HG02885 (cell line): ENCODE measurements at regions not wholly inside any gene's neighbourhood (a gene's known extent, or its start where the extent isn't known, plus 50 kb on each side); places are given as distances from the start of the nearest gene placed in this dataset.
"Not testable (repeated sequence)": the region's sequence is repeated elsewhere in the genome, so short reads cannot be mapped to it uniquely, and the experiment has no call there.

ENCODE experiments used
- ATAC-seq: cut with Tn5 transposase; IDR thresholded peaks from one replicate; pipeline ENCODE4 v1.9.1; 2021; ENCODE audit warnings: mild to moderate bottlenecking; ENCODE audit not compliant: unreplicated experiment, poor library complexity

- ATAC-seq = not testable (repeated sequence)
These were observed 247.7 kb upstream of the SLIT2 start for GRCh38 chr4:20003836-20004558.

- no peak for ATAC-seq
These were observed 251.8 kb upstream of the SLIT2 start for GRCh38 chr4:19999775-20000414.

GRCh38 chr4:19999276-19999675 is 252.4 kb upstream of the SLIT2 start:
- no peak for ATAC-seq

- ATAC-seq = no peak
These were observed 258.5 kb upstream of the SLIT2 start for GRCh38 chr4:19993242-19993641.

GRCh38 chr4:19992471-19993093 is 259.1 kb upstream of the SLIT2 start:
- no peak for ATAC-seq

- no peak for ATAC-seq
These were observed 264.0 kb upstream of the SLIT2 start for GRCh38 chr4:19987746-19988145.

- no peak for ATAC-seq
These were observed 268.6 kb upstream of the SLIT2 start for GRCh38 chr4:19983072-19983471.

- no peak for ATAC-seq
These were observed 269.1 kb upstream of the SLIT2 start for GRCh38 chr4:19982556-19982955.

- no peak for ATAC-seq
These were observed 279.9 kb upstream of the SLIT2 start for GRCh38 chr4:19971829-19972228.

- ATAC-seq = no peak
These were observed 282.2 kb upstream of the SLIT2 start for GRCh38 chr4:19969492-19969891.

- no peak for ATAC-seq
These were observed 290.6 kb upstream of the SLIT2 start for GRCh38 chr4:19961091-19961490.

- no peak for ATAC-seq
These were observed 292.9 kb upstream of the SLIT2 start for GRCh38 chr4:19958848-19959247.

GRCh38 chr4:19947349-19947748 is 304.4 kb upstream of the SLIT2 start:
- no peak for ATAC-seq

- ATAC-seq = no peak
These were observed 305.7 kb upstream of the SLIT2 start for GRCh38 chr4:19945979-19946380.

- ATAC-seq = no peak
These were observed 306.2 kb upstream of the SLIT2 start for GRCh38 chr4:19945501-19945900.

GRCh38 chr4:19944806-19945205 is 306.9 kb upstream of the SLIT2 start:
- ATAC-seq = no peak

GRCh38 chr4:19944251-19944650 is 307.5 kb upstream of the SLIT2 start:
- no peak for ATAC-seq

GRCh38 chr4:19941434-19941833 is 310.3 kb upstream of the SLIT2 start:
- ATAC-seq = no peak

- ATAC-seq = no peak
These were observed 310.8 kb upstream of the SLIT2 start for GRCh38 chr4:19940861-19941260.

- no peak for ATAC-seq
These were observed 315.2 kb upstream of the SLIT2 start for GRCh38 chr4:19936476-19936875.

- no peak for ATAC-seq
These were observed 321.0 kb upstream of the SLIT2 start for GRCh38 chr4:19930742-19931141.

GRCh38 chr4:19927381-19927780 is 324.3 kb upstream of the SLIT2 start:
- no peak for ATAC-seq
